HL-60 (cell line): ENCODE measurements at regions not wholly inside any gene's neighbourhood (a gene's known extent, or its start where the extent isn't known, plus 50 kb on each side); places are given as distances from the start of the nearest gene placed in this dataset.

Experiments
- DNase-seq, 2 experiments: peaks; one replicate each; pipeline ENCODE4 v3.0.0-alpha.2; 2010 to 2020; ENCODE audit warnings: low read depth in 1 of 2, low spot score in 1 of 2
- H3K27ac ChIP-seq: fragments of 250-450 bp; sonication (Bioruptor Pico); replicated peaks from 2 replicates; pipeline ENCODE4 v1.5.1; 2020; ENCODE audit warnings: mild to moderate bottlenecking, moderate library complexity
- H3K27me3 ChIP-seq: fragments of 250-450 bp; sonication (Bioruptor Pico); 2 replicates; pipeline ENCODE4 v1.5.1; 2021; ENCODE audit warnings: mild to moderate bottlenecking, moderate library complexity; ENCODE audit not compliant: insufficient read depth, poor library complexity, severe bottlenecking
- H3K4me3 ChIP-seq: replicated peaks from 2 replicates; pipeline ENCODE4 v1.5.1; 2011; ENCODE audit warnings: mild to moderate bottlenecking, control low read depth, low read length; ENCODE audit not compliant: insufficient read depth
- GABPA ChIP-seq: IDR thresholded peaks from 2 replicates; pipeline ENCODE4 v1.6.1; 2012; ENCODE audit warnings: low read depth
- POLR2AphosphoS5 ChIP-seq: IDR thresholded peaks from 2 replicates; pipeline ENCODE4 v1.6.1; 2012; ENCODE audit warnings: low read depth
- SPI1 ChIP-seq: IDR thresholded peaks from 2 replicates; pipeline ENCODE4 v1.6.1; 2012; ENCODE audit warnings: low read depth, mild to moderate bottlenecking, borderline replicate concordance
- TF ChIP-seq, protein P1 (sequence below): IDR thresholded peaks from one replicate; pipeline ENCODE4 v1.5.1; 2011; ENCODE audit warnings: low read length, control low read depth, inconsistent platforms; ENCODE audit not compliant: insufficient read depth
- TF ChIP-seq, protein P2 (sequence below): IDR thresholded peaks from 2 replicates; pipeline ENCODE4 v1.6.1; 2012; ENCODE audit warnings: low read depth; ENCODE audit not compliant: insufficient replicate concordance

DNA sequence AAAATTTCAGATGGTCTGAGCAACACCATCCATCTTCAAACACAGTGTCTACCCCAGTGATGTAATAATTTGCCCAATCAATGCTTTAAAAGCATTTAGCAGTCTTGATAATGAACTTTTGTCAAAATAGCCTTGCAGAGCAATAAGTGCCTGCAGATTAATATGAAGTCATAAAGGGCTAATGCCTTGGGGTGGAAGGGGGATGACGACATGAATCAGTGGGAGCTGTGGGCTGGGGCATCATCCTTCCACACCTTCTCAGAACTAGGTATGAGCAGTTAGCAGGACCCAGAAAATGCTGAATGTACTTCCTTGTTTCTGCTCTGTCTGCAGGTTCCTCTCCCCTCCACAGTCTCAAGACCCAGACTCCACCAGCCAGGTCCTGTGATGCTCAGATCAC lies 166.2 kb upstream of the MAFB start:
- no peak overlapping the region for H3K4me3 ChIP-seq
- DNase-seq: no peak
- peaks cover 4% of the 10 kb centered on the region for H3K27me3 ChIP-seq
- no peak overlapping the region for H3K27ac ChIP-seq
- TF ChIP-seq POLR2AphosphoS5: no peak
- TF ChIP-seq, protein P1, sequence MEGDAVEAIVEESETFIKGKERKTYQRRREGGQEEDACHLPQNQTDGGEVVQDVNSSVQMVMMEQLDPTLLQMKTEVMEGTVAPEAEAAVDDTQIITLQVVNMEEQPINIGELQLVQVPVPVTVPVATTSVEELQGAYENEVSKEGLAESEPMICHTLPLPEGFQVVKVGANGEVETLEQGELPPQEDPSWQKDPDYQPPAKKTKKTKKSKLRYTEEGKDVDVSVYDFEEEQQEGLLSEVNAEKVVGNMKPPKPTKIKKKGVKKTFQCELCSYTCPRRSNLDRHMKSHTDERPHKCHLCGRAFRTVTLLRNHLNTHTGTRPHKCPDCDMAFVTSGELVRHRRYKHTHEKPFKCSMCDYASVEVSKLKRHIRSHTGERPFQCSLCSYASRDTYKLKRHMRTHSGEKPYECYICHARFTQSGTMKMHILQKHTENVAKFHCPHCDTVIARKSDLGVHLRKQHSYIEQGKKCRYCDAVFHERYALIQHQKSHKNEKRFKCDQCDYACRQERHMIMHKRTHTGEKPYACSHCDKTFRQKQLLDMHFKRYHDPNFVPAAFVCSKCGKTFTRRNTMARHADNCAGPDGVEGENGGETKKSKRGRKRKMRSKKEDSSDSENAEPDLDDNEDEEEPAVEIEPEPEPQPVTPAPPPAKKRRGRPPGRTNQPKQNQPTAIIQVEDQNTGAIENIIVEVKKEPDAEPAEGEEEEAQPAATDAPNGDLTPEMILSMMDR: no peak

DNA sequence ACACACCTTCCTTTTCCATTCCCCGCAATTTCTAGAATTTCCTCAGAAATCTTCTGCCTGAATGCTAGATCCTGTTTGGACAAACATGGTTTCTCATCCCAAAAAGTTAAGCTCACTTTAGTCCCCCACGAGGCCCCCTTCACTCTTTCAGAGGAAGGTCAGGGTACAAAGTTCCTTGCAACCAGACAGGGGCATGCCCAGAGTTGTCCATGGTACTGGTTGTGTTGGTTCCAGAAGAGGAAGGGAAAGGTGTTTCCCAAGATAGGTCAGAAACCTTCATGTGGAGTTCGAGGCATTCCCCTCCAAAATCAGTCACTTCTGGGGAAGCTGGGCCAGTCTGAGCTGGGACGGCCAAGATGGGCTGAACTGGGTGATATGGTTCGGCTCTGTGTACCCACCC lies 167.6 kb upstream of the MAFB start:
- peaks cover 4% of the 10 kb centered on the region for H3K27me3 ChIP-seq
- no peak overlapping the region for H3K27ac ChIP-seq
- TF ChIP-seq GABPA (no peak), SPI1 (no peak), POLR2AphosphoS5 (no peak)
- TF ChIP-seq, protein P2, sequence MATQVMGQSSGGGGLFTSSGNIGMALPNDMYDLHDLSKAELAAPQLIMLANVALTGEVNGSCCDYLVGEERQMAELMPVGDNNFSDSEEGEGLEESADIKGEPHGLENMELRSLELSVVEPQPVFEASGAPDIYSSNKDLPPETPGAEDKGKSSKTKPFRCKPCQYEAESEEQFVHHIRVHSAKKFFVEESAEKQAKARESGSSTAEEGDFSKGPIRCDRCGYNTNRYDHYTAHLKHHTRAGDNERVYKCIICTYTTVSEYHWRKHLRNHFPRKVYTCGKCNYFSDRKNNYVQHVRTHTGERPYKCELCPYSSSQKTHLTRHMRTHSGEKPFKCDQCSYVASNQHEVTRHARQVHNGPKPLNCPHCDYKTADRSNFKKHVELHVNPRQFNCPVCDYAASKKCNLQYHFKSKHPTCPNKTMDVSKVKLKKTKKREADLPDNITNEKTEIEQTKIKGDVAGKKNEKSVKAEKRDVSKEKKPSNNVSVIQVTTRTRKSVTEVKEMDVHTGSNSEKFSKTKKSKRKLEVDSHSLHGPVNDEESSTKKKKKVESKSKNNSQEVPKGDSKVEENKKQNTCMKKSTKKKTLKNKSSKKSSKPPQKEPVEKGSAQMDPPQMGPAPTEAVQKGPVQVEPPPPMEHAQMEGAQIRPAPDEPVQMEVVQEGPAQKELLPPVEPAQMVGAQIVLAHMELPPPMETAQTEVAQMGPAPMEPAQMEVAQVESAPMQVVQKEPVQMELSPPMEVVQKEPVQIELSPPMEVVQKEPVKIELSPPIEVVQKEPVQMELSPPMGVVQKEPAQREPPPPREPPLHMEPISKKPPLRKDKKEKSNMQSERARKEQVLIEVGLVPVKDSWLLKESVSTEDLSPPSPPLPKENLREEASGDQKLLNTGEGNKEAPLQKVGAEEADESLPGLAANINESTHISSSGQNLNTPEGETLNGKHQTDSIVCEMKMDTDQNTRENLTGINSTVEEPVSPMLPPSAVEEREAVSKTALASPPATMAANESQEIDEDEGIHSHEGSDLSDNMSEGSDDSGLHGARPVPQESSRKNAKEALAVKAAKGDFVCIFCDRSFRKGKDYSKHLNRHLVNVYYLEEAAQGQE: no peak
- H3K4me3 ChIP-seq: no peak overlapping the region
- no peak for DNase-seq

DNA sequence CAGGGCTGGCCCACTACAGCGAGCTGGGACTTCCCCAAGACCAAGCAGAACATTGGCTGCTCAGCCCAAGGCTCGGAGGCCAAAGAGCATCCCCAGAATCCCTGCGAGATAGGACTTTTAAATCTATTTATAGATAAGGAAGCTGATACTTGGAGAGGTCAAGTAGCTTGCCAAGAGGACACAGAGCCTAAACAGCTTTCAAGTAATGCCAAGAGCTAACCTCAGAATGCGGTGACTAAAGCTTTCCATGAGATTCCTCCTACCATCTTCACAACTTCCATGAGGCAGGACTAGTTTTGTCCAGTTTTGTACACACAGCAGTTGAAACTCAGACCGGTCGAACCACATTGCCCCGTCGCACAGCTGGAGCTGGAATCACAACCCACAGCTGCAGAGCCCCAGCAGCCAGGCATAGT lies 168.1 kb upstream of the TOP1 start:
- DNase-seq: no peak
- no peak overlapping the region for H3K27ac ChIP-seq
- H3K27me3 ChIP-seq: peaks cover under 1% of the 10 kb centered on the region
- no peak overlapping the region for H3K4me3 ChIP-seq
- TF ChIP-seq SPI1: no peak
- no peak for TF ChIP-seq POLR2AphosphoS5
- TF ChIP-seq GABPA: no peak
- TF ChIP-seq, protein P1: no peak
- TF ChIP-seq, protein P2: no peak

DNA sequence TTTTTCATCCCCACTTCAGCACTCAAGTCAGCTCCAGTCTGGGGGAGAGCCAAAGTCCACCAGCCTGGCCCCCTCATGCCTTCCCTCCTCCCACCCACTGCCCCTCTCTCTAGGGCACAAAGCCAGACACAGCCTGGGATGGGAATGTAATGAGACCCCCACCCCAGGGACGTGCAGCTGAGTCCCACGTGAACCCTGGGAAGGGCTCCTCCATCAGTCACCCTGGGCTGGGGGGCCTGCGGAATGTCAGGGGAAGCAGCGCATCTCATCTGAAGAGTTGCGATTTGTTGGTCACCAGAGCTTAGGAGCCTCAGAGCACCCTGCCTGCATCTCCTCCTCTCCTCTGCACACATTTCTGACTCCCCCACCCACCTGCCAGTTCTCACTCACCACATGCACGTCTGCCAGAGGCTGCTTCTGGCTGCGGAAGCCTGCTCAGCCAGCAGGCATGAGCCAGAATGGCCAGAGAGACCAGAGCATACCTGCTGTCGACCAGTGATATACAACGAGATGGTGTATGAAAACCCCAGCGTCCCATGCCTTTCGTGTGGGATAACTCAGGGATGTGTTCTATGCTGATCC lies 167.1 kb upstream of the TOP1 start:
- H3K4me3 ChIP-seq: no peak overlapping the region
- TF ChIP-seq SPI1 (no peak), GABPA (no peak), POLR2AphosphoS5 (no peak)
- TF ChIP-seq, protein P1: no peak
- TF ChIP-seq, protein P2: no peak
- H3K27ac ChIP-seq: no peak overlapping the region
- no peaks in the 10 kb centered on the region for H3K27me3 ChIP-seq
- no peak for DNase-seq
